ENCODE measurements at regions not wholly inside any gene's neighbourhood (a gene's known extent, or its start where the extent isn't known, plus 50 kb on each side); places are given as distances from the start of the nearest gene placed in this dataset.

DNA sequence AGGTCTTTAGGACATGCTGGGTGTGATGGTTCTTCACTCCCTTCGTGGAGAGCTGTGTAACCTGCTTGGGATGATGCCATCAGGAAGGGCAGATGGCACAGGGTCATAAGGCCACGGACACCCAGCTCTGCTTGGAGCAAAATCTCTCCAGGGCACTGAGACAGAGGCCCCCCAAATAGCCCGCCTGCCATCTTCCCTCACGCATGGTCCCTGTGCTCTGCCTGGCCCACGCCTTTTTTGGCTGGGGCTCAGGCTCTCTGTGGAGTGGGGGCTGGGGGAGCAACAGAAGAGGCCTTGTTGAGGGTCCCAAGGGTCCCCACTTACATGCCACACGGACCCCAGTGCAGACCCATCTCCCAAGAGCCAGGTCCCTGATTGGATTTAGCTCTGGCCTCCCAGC is 93.3 kb upstream of the RET start:
- H3K36me3 ChIP-seq (ENCODE audit: control insufficient read depth in 5 of 5, insufficient read depth in 5 of 5, low read length in 5 of 5): no peaks in the 10 kb centered on the region
- no peak overlapping the region for H3K4me3 ChIP-seq (ENCODE audit: low read depth in 1 of 5, low read length in 5 of 5)
- H3K4me1 ChIP-seq (ENCODE audit: control insufficient read depth in 5 of 5, insufficient read depth in 5 of 5, low read length in 5 of 5): no peaks in the 10 kb centered on the region
- no peak overlapping the region for H3K27ac ChIP-seq (ENCODE audit: low read depth, low read length)
- no peaks in the 10 kb centered on the region for H3K9me3 ChIP-seq (ENCODE audit: control insufficient read depth in 5 of 5, low read length in 5 of 5)
- H3K27me3 ChIP-seq (ENCODE audit: control insufficient read depth in 5 of 5, insufficient read depth in 4 of 5, low read length in 5 of 5): peaks cover 0 to 5% (median 0%) of the 10 kb centered on the region in 5 donors
- no peak overlapping the region for H3K9ac ChIP-seq (ENCODE audit: low read length in 5 of 5)

DNA sequence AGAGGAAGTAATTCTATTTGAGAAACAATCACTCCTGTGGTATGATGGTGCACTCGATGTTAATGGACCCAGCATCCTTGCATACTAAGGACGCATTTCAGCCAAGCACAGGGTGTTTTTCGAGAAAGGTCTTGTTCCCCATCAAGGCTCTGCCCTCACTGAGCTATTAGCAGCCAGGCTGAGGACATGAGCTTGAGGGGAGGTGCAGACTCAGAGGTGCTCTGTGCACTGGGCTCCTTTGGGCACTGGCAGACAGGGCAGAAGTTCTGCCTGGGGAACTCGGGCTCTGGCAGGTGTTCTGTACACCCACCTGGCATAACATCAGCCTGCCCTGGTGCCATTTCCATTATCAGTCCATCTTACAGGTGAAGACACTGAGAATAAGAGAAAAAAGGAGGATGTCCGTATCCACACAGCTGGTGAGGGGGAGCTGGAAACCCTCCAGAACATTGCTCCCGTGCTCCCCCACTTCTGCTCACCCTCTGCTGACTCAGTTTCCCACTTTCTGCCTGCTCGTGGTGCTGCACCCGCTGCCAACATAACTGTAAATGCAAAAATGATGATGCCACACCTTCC is 92.7 kb upstream of the RET start:
- Histone ChIP-seq H3K4me3 (ENCODE audit: low read depth in 1 of 5, low read length in 5 of 5) (no peak overlapping the region), H3K36me3 (ENCODE audit: control insufficient read depth in 5 of 5, insufficient read depth in 5 of 5, low read length in 5 of 5) (no peaks in the 10 kb centered on the region), H3K4me1 (ENCODE audit: control insufficient read depth in 5 of 5, insufficient read depth in 5 of 5, low read length in 5 of 5) (no peaks in the 10 kb centered on the region), H3K9me3 (ENCODE audit: control insufficient read depth in 5 of 5, low read length in 5 of 5) (no peaks in the 10 kb centered on the region), H3K9ac (ENCODE audit: low read length in 5 of 5) (no peak overlapping the region), H3K27ac (ENCODE audit: low read depth, low read length) (no peak overlapping the region), H3K27me3 (ENCODE audit: control insufficient read depth in 5 of 5, insufficient read depth in 4 of 5, low read length in 5 of 5) (peaks cover 0 to 5% (median 0%) of the 10 kb centered on the region in 5 donors)

DNA sequence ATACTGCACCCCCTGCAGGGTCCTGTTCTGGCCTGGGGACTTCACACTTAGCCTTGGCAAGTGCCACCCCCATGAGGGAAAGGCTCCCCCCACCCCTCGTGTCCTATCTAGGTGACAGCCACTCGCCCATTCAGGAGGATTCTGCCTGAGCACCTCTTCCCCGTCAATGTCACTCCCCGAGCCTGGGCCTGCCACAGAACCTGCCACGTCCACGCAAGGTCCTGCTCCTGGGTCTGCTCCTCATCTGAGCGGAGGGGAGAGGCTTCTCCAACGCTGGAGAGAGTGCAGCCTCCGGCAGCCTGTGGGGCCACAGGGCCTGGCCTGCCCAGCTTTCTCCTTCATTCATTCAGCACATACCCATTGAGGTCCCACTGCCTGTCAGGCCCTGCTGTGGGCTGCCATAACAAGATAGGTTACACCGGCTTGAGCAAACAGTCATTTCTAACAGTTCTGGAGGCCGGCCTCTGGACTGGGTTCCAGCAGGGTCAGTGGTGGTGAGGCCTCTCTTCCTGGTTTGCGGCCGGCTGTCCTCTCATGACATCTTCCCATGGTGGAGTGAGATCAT is 92.0 kb upstream of the RET start:
- H3K9ac ChIP-seq (ENCODE audit: low read length in 5 of 5): no peak overlapping the region
- H3K4me1 ChIP-seq (ENCODE audit: control insufficient read depth in 5 of 5, insufficient read depth in 5 of 5, low read length in 5 of 5): no peaks in the 10 kb centered on the region
- H3K9me3 ChIP-seq (ENCODE audit: control insufficient read depth in 5 of 5, low read length in 5 of 5): no peaks in the 10 kb centered on the region
- H3K27me3 ChIP-seq (ENCODE audit: control insufficient read depth in 5 of 5, insufficient read depth in 4 of 5, low read length in 5 of 5): peaks cover 0 to 5% (median 0%) of the 10 kb centered on the region in 5 donors
- H3K36me3 ChIP-seq (ENCODE audit: control insufficient read depth in 5 of 5, insufficient read depth in 5 of 5, low read length in 5 of 5): no peaks in the 10 kb centered on the region
- no peak overlapping the region for H3K4me3 ChIP-seq (ENCODE audit: low read depth in 1 of 5, low read length in 5 of 5)
- no peak overlapping the region for H3K27ac ChIP-seq (ENCODE audit: low read depth, low read length)

DNA sequence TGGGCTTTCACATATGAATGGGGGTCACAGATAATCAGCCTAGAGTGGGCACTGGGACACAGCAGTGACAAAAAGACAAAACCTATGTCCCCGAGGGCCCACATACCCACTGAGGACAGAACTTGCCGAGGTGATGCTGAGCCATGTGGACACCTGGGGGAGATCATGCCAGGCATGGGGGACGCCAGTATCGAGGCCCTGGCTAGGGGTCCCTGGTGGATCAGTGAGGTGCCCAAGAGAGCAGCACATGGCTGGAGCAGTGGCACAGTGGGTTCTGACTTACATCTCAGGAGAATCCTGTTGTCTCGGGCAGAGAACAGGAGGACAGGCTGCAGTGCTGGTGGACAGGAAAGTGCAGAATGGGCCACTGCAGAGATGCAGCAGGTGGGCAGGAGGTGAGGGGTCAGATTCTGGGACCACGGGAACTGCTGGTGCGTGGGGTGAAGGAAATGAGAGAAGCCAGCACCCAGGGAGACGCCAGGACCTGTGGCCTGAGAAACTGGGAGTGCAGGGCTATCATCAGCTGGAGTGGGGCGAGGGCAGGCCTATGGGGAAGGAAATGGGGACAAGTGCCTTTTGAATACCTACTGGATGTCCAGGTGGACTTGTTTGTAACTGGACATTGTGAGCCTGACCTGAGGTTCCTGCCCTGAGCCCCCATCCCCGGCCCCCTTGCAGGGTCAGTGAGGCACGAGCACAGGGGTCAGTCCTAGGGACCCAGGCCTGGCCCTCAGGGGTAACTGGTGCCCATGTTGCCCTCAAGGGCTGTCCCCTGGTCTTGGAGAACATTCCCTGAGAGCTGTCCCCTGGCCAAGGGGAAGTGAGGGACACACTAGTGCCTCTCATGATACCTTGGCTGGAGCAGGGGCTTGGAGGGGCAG is 91.2 kb upstream of the RET start:
- H3K27ac ChIP-seq (ENCODE audit: low read depth, low read length): no peak overlapping the region
- no peaks in the 10 kb centered on the region for H3K36me3 ChIP-seq (ENCODE audit: control insufficient read depth in 5 of 5, insufficient read depth in 5 of 5, low read length in 5 of 5)
- no peak overlapping the region for H3K4me3 ChIP-seq (ENCODE audit: low read depth in 1 of 5, low read length in 5 of 5)
- H3K27me3 ChIP-seq (ENCODE audit: control insufficient read depth in 5 of 5, insufficient read depth in 4 of 5, low read length in 5 of 5): peaks cover 0 to 5% (median 0%) of the 10 kb centered on the region in 5 donors
- H3K9ac ChIP-seq (ENCODE audit: low read length in 5 of 5): no peak overlapping the region
- H3K9me3 ChIP-seq (ENCODE audit: control insufficient read depth in 5 of 5, low read length in 5 of 5): no peaks in the 10 kb centered on the region
- no peaks in the 10 kb centered on the region for H3K4me1 ChIP-seq (ENCODE audit: control insufficient read depth in 5 of 5, insufficient read depth in 5 of 5, low read length in 5 of 5)

DNA sequence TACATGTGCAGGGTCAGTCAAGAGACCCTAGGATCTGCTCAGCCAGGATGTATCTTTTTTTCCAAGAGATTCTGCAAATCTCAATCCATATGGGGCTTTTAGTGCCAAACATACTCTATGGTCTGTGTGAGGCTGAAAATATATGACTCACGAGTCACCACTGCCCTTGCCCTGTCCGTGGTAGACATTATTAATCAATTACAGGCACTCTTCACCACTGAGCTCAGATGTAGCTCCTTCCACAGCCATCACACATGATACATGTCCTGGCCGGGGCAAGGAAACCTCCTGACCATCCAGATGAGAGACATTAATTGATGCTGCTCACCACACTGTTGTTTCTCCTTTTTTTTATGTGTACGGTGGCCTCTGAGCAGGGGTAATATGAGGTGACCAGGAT is 90.2 kb upstream of the RET start:
- H3K9ac ChIP-seq (ENCODE audit: low read length in 5 of 5): no peak overlapping the region
- peaks cover 0 to 11% (median 0%) of the 10 kb centered on the region in 5 donors for H3K27me3 ChIP-seq (ENCODE audit: control insufficient read depth in 5 of 5, insufficient read depth in 4 of 5, low read length in 5 of 5)
- no peaks in the 10 kb centered on the region for H3K36me3 ChIP-seq (ENCODE audit: control insufficient read depth in 5 of 5, insufficient read depth in 5 of 5, low read length in 5 of 5)
- no peaks in the 10 kb centered on the region for H3K4me1 ChIP-seq (ENCODE audit: control insufficient read depth in 5 of 5, insufficient read depth in 5 of 5, low read length in 5 of 5)
- no peak overlapping the region for H3K27ac ChIP-seq (ENCODE audit: low read depth, low read length)
- no peaks in the 10 kb centered on the region for H3K9me3 ChIP-seq (ENCODE audit: control insufficient read depth in 5 of 5, low read length in 5 of 5)
- H3K4me3 ChIP-seq (ENCODE audit: low read depth in 1 of 5, low read length in 5 of 5): no peak overlapping the region

DNA sequence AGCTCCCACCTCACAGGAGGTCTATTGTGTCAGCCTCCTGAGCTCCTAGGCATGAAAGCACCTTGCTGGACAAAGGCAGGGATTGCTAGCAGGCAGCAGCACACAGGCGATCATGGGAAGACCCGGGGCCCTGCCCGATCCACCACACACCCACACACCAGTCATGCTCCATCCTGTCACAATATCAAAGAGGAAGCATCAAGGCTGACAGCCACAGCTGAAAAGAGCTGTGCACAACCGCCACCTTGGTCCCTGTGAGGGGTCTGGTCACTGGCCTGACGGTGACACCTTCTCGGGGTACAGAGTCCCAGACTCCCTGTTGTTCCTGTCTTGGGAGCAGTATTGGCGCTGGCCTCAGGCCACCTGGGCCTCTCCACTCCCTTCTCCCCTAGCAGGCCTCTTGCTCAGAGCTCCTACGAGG is 89.7 kb upstream of the RET start:
- Histone ChIP-seq H3K27ac (ENCODE audit: low read depth, low read length) (no peak overlapping the region), H3K27me3 (ENCODE audit: control insufficient read depth in 5 of 5, insufficient read depth in 4 of 5, low read length in 5 of 5) (peaks cover 0 to 11% (median 0%) of the 10 kb centered on the region in 5 donors), H3K36me3 (ENCODE audit: control insufficient read depth in 5 of 5, insufficient read depth in 5 of 5, low read length in 5 of 5) (no peaks in the 10 kb centered on the region), H3K4me1 (ENCODE audit: control insufficient read depth in 5 of 5, insufficient read depth in 5 of 5, low read length in 5 of 5) (no peaks in the 10 kb centered on the region), H3K9me3 (ENCODE audit: control insufficient read depth in 5 of 5, low read length in 5 of 5) (no peaks in the 10 kb centered on the region), H3K4me3 (ENCODE audit: low read depth in 1 of 5, low read length in 5 of 5) (no peak overlapping the region), H3K9ac (ENCODE audit: low read length in 5 of 5) (no peak overlapping the region)

DNA sequence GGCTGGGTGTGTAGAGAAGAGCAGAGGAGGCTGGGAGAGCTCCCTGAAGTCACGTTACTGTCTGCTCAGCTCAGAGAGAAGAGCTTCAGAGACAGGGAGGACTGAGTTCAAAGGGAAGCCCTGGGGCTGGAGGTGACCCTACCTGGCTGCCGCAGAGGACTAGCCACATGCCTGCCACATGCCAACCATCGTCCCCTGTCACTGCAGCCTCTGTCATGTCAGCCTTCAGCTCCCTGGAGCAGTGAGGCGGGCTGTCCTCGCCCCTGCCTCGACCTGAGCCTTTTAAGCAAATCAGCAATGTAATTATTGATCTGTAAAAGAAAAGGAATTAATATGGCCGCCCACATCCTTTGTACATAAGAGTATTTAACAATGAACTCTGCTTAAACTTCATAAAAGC is 89.3 kb upstream of the RET start:
- no peak overlapping the region for H3K9ac ChIP-seq (ENCODE audit: low read length in 5 of 5)
- peaks cover 0 to 11% (median 0%) of the 10 kb centered on the region in 5 donors for H3K27me3 ChIP-seq (ENCODE audit: control insufficient read depth in 5 of 5, insufficient read depth in 4 of 5, low read length in 5 of 5)
- H3K36me3 ChIP-seq (ENCODE audit: control insufficient read depth in 5 of 5, insufficient read depth in 5 of 5, low read length in 5 of 5): no peaks in the 10 kb centered on the region
- no peaks in the 10 kb centered on the region for H3K9me3 ChIP-seq (ENCODE audit: control insufficient read depth in 5 of 5, low read length in 5 of 5)
- H3K27ac ChIP-seq (ENCODE audit: low read depth, low read length): no peak overlapping the region
- H3K4me3 ChIP-seq (ENCODE audit: low read depth in 1 of 5, low read length in 5 of 5): no peak overlapping the region
- no peaks in the 10 kb centered on the region for H3K4me1 ChIP-seq (ENCODE audit: control insufficient read depth in 5 of 5, insufficient read depth in 5 of 5, low read length in 5 of 5)

GRCh38 chr10:42988069-42988468 is 88.8 kb upstream of the RET start:
- H3K4me1 ChIP-seq (ENCODE audit: control insufficient read depth in 5 of 5, insufficient read depth in 5 of 5, low read length in 5 of 5): no peaks in the 10 kb centered on the region
- no peaks in the 10 kb centered on the region for H3K36me3 ChIP-seq (ENCODE audit: control insufficient read depth in 5 of 5, insufficient read depth in 5 of 5, low read length in 5 of 5)
- no peaks in the 10 kb centered on the region for H3K9me3 ChIP-seq (ENCODE audit: control insufficient read depth in 5 of 5, low read length in 5 of 5)
- H3K9ac ChIP-seq (ENCODE audit: low read length in 5 of 5): no peak overlapping the region
- H3K27ac ChIP-seq (ENCODE audit: low read depth, low read length): no peak overlapping the region
- H3K4me3 ChIP-seq (ENCODE audit: low read depth in 1 of 5, low read length in 5 of 5): no peak overlapping the region
- H3K27me3 ChIP-seq (ENCODE audit: control insufficient read depth in 5 of 5, insufficient read depth in 4 of 5, low read length in 5 of 5): peaks cover 0 to 11% (median 0%) of the 10 kb centered on the region in 5 donors

- Histone ChIP-seq H3K4me3 (ENCODE audit: low read depth in 1 of 5, low read length in 5 of 5) (no peak overlapping the region), H3K9me3 (ENCODE audit: control insufficient read depth in 5 of 5, low read length in 5 of 5) (no peaks in the 10 kb centered on the region), H3K27me3 (ENCODE audit: control insufficient read depth in 5 of 5, insufficient read depth in 4 of 5, low read length in 5 of 5) (peaks cover 0 to 5% (median 0%) of the 10 kb centered on the region in 5 donors), H3K4me1 (ENCODE audit: control insufficient read depth in 5 of 5, insufficient read depth in 5 of 5, low read length in 5 of 5) (no peaks in the 10 kb centered on the region), H3K27ac (ENCODE audit: low read depth, low read length) (no peak overlapping the region), H3K36me3 (ENCODE audit: control insufficient read depth in 5 of 5, insufficient read depth in 5 of 5, low read length in 5 of 5) (no peaks in the 10 kb centered on the region), H3K9ac (ENCODE audit: low read length in 5 of 5) (no peak overlapping the region)
Measured at GRCh38 chr10:42988517-42989395, 88.1 kb upstream of the RET start.
